ENCODE measurements at regions not wholly inside any gene's neighbourhood (a gene's known extent, or its start where the extent isn't known, plus 50 kb on each side); places are given as distances from the start of the nearest gene placed in this dataset.
"Not testable (repeated sequence)": the region's sequence is repeated elsewhere in the genome, so short reads cannot be mapped to it uniquely, and the experiment has no call there.

GRCh38 chr5:120108586-120109248, 355.4 kb upstream of the PRR16 start:
- Histone ChIP-seq H3K9me3 (no peaks in the 10 kb centered on the region), H3K4me1 (no peaks in the 10 kb centered on the region), H3K27ac (no peak overlapping the region), H3K36me3 (ENCODE audit: low read depth, missing control alignments) (no peaks in the 10 kb centered on the region), H3K4me3 (no peak overlapping the region), H3K27me3 (no peaks in the 10 kb centered on the region)
- WGBS, 2 donors, result 78 to 80% methylated on average over 4 of the region's 4 CpGs
- intact Hi-C loops (cut with DNase I; ENCODE audit: low total_unique reads), result no loop called here
- TF ChIP-seq POLR2A (IDR thresholded peaks at IDR 0.05) (no peak), CTCF (IDR thresholded peaks at IDR 0.05) (no peak)
- no peak for DNase-seq

- DNase-seq, result no peak
- Histone ChIP-seq H3K9me3 (no peaks in the 10 kb centered on the region), H3K27ac (no peak overlapping the region), H3K4me1 (no peaks in the 10 kb centered on the region), H3K27me3 (no peaks in the 10 kb centered on the region), H3K36me3 (ENCODE audit: low read depth, missing control alignments) (no peaks in the 10 kb centered on the region), H3K4me3 (no peak overlapping the region)
- TF ChIP-seq CTCF (IDR thresholded peaks at IDR 0.05), result no peak
- intact Hi-C loops (cut with DNase I; ENCODE audit: low total_unique reads), result no loop called here
Measured at GRCh38 chr5:120122703-120123102, 341.4 kb upstream of the PRR16 start.

GRCh38 chr5:120124031-120124430, 340.1 kb upstream of the PRR16 start:
- H3K9me3 ChIP-seq, result no peaks in the 10 kb centered on the region
- no peaks in the 10 kb centered on the region for H3K27me3 ChIP-seq
- no peak overlapping the region for H3K27ac ChIP-seq
- TF ChIP-seq POLR2A (IDR thresholded peaks at IDR 0.05) (no peak), CTCF (IDR thresholded peaks at IDR 0.05) (no peak)
- no peak overlapping the region for H3K4me3 ChIP-seq
- H3K4me1 ChIP-seq, result no peaks in the 10 kb centered on the region
- no peak for DNase-seq
- H3K36me3 ChIP-seq (ENCODE audit: low read depth, missing control alignments), result no peaks in the 10 kb centered on the region
- intact Hi-C loops (cut with DNase I; ENCODE audit: low total_unique reads), result no loop called here
- WGBS, 2 donors, result 27 to 33% methylated on average over 1 of the region's 1 CpG

- intact Hi-C loops (cut with DNase I; ENCODE audit: low total_unique reads), result no loop called here
- no peaks in the 10 kb centered on the region for H3K9me3 ChIP-seq
- H3K4me1 ChIP-seq, result no peaks in the 10 kb centered on the region
- WGBS, 2 donors, result 46 to 47% methylated on average over 2 of the region's 2 CpGs
- DNase-seq, result no peak
- no peaks in the 10 kb centered on the region for H3K27me3 ChIP-seq
- H3K36me3 ChIP-seq (ENCODE audit: low read depth, missing control alignments), result no peaks in the 10 kb centered on the region
- TF ChIP-seq CTCF (IDR thresholded peaks at IDR 0.05) (no peak), POLR2A (IDR thresholded peaks at IDR 0.05) (no peak)
- no peak overlapping the region for H3K4me3 ChIP-seq
- no peak overlapping the region for H3K27ac ChIP-seq
Measured at GRCh38 chr5:120124961-120125360, 339.1 kb upstream of the PRR16 start.

- H3K27ac ChIP-seq; H3K9me3 ChIP-seq; H3K36me3 ChIP-seq (ENCODE audit: low read depth, missing control alignments); H3K4me3 ChIP-seq; H3K27me3 ChIP-seq; intact Hi-C loops (cut with DNase I; ENCODE audit: low total_unique reads); DNase-seq; H3K4me1 ChIP-seq: not testable (repeated sequence)
- WGBS, 2 donors, result 58 to 88% methylated on average over 2 to 7 of the region's 7 CpGs
Measured at GRCh38 chr5:120132347-120132746, 331.8 kb upstream of the PRR16 start.
